ENCODE measurements at regions not wholly inside any gene's neighbourhood (a gene's known extent, or its start where the extent isn't known, plus 50 kb on each side); places are given as distances from the start of the nearest gene placed in this dataset.

- Histone ChIP-seq H3K4me1 (ENCODE audit: insufficient read depth, insufficient read length) (peaks cover 3% of the 10 kb centered on the region), H3K9me3 (ENCODE audit: insufficient read depth, low read length) (no peaks in the 10 kb centered on the region), H3K4me3 (ENCODE audit: insufficient read length, low read depth) (no peak overlapping the region), H3K9ac (ENCODE audit: insufficient read length, low read depth) (no peak overlapping the region), H3K36me3 (ENCODE audit: insufficient read depth, insufficient read length, low read length) (no peaks in the 10 kb centered on the region), H3K27me3 (ENCODE audit: insufficient read depth, insufficient read length) (no peaks in the 10 kb centered on the region)
- DNase-seq (ENCODE audit: low read depth, low spot score): no peak
- no peak for TF ChIP-seq SUZ12 (IDR thresholded peaks at IDR 0.05; ENCODE audit: extremely low read depth, insufficient read depth, insufficient read length)
- TF ChIP-seq YY1 (IDR thresholded peaks at IDR 0.05; ENCODE audit: insufficient read depth, insufficient read length): no peak
- no peak for TF ChIP-seq ZNF274 (IDR thresholded peaks at IDR 0.05; ENCODE audit: low read depth, low read length)
These were observed 74.6 kb downstream of the ADM start for GRCh38 chr11:10379426-10379825.

- H3K27me3 ChIP-seq (ENCODE audit: insufficient read depth, insufficient read length): no peaks in the 10 kb centered on the region
- H3K9ac ChIP-seq (ENCODE audit: insufficient read length, low read depth): no peak overlapping the region
- no peak for DNase-seq (ENCODE audit: low read depth, low spot score)
These were observed 75.0 kb upstream of the AMPD3 start for GRCh38 chr11:10379871-10380568.

GRCh38 chr11:10380921-10381320 is 74.1 kb upstream of the AMPD3 start:
- H3K27me3 ChIP-seq (ENCODE audit: insufficient read depth, insufficient read length): no peaks in the 10 kb centered on the region
- no peak overlapping the region for H3K9ac ChIP-seq (ENCODE audit: insufficient read length, low read depth)
- TF ChIP-seq YY1 (IDR thresholded peaks at IDR 0.05; ENCODE audit: insufficient read depth, insufficient read length) (no peak), ZNF274 (IDR thresholded peaks at IDR 0.05; ENCODE audit: low read depth, low read length) (no peak), SUZ12 (IDR thresholded peaks at IDR 0.05; ENCODE audit: extremely low read depth, insufficient read depth, insufficient read length) (no peak)
- H3K9me3 ChIP-seq (ENCODE audit: insufficient read depth, low read length): no peaks in the 10 kb centered on the region
- DNase-seq (ENCODE audit: low read depth, low spot score): no peak
- no peak overlapping the region for H3K4me3 ChIP-seq (ENCODE audit: insufficient read length, low read depth)
- no peaks in the 10 kb centered on the region for H3K36me3 ChIP-seq (ENCODE audit: insufficient read depth, insufficient read length, low read length)
- peaks cover 3% of the 10 kb centered on the region for H3K4me1 ChIP-seq (ENCODE audit: insufficient read depth, insufficient read length)

More at GRCh38 chr11:10379871-10380568, 75.0 kb upstream of the AMPD3 start:
- Histone ChIP-seq H3K36me3 (ENCODE audit: insufficient read depth, insufficient read length, low read length) (no peaks in the 10 kb centered on the region), H3K4me1 (ENCODE audit: insufficient read depth, insufficient read length) (peaks cover 3% of the 10 kb centered on the region), H3K4me3 (ENCODE audit: insufficient read length, low read depth) (no peak overlapping the region), H3K9me3 (ENCODE audit: insufficient read depth, low read length) (no peaks in the 10 kb centered on the region)
- no peak for TF ChIP-seq SUZ12 (IDR thresholded peaks at IDR 0.05; ENCODE audit: extremely low read depth, insufficient read depth, insufficient read length)
- no peak for TF ChIP-seq ZNF274 (IDR thresholded peaks at IDR 0.05; ENCODE audit: low read depth, low read length)
- no peak for TF ChIP-seq YY1 (IDR thresholded peaks at IDR 0.05; ENCODE audit: insufficient read depth, insufficient read length)

- Histone ChIP-seq H3K9ac (ENCODE audit: insufficient read length, low read depth) (no peak overlapping the region), H3K27me3 (ENCODE audit: insufficient read depth, insufficient read length) (no peaks in the 10 kb centered on the region), H3K9me3 (ENCODE audit: insufficient read depth, low read length) (no peaks in the 10 kb centered on the region), H3K4me3 (ENCODE audit: insufficient read length, low read depth) (no peak overlapping the region), H3K36me3 (ENCODE audit: insufficient read depth, insufficient read length, low read length) (no peaks in the 10 kb centered on the region), H3K4me1 (ENCODE audit: insufficient read depth, insufficient read length) (peaks cover 3% of the 10 kb centered on the region)
- TF ChIP-seq ZNF274 (IDR thresholded peaks at IDR 0.05; ENCODE audit: low read depth, low read length) (no peak), YY1 (IDR thresholded peaks at IDR 0.05; ENCODE audit: insufficient read depth, insufficient read length) (no peak), SUZ12 (IDR thresholded peaks at IDR 0.05; ENCODE audit: extremely low read depth, insufficient read depth, insufficient read length) (no peak)
- DNase-seq (ENCODE audit: low read depth, low spot score): no peak
These were observed 73.3 kb upstream of the AMPD3 start for GRCh38 chr11:10381736-10382135.

GRCh38 chr11:10382518-10382917 is 72.5 kb upstream of the AMPD3 start:
- Histone ChIP-seq H3K36me3 (ENCODE audit: insufficient read depth, insufficient read length, low read length) (no peaks in the 10 kb centered on the region), H3K4me3 (ENCODE audit: insufficient read length, low read depth) (no peak overlapping the region), H3K27me3 (ENCODE audit: insufficient read depth, insufficient read length) (no peaks in the 10 kb centered on the region), H3K4me1 (ENCODE audit: insufficient read depth, insufficient read length) (peaks cover 3% of the 10 kb centered on the region), H3K9ac (ENCODE audit: insufficient read length, low read depth) (no peak overlapping the region), H3K9me3 (ENCODE audit: insufficient read depth, low read length) (no peaks in the 10 kb centered on the region)
- TF ChIP-seq ZNF274 (IDR thresholded peaks at IDR 0.05; ENCODE audit: low read depth, low read length) (no peak), YY1 (IDR thresholded peaks at IDR 0.05; ENCODE audit: insufficient read depth, insufficient read length) (no peak), SUZ12 (IDR thresholded peaks at IDR 0.05; ENCODE audit: extremely low read depth, insufficient read depth, insufficient read length) (no peak)
- DNase-seq (ENCODE audit: low read depth, low spot score): peak; percentile 25

- H3K4me3 ChIP-seq (ENCODE audit: insufficient read length, low read depth): no peak overlapping the region
- peaks cover 6% of the 10 kb centered on the region; the same call in 1 of the 2 replicates for H3K9me3 ChIP-seq (ENCODE audit: insufficient read depth, low read length)
- H3K27me3 ChIP-seq (ENCODE audit: insufficient read depth, insufficient read length): no peaks in the 10 kb centered on the region
- no peaks in the 10 kb centered on the region for H3K36me3 ChIP-seq (ENCODE audit: insufficient read depth, insufficient read length, low read length)
- TF ChIP-seq ZNF274 (IDR thresholded peaks at IDR 0.05; ENCODE audit: low read depth, low read length) (no peak), SUZ12 (IDR thresholded peaks at IDR 0.05; ENCODE audit: extremely low read depth, insufficient read depth, insufficient read length) (no peak), YY1 (IDR thresholded peaks at IDR 0.05; ENCODE audit: insufficient read depth, insufficient read length) (no peak)
- H3K4me1 ChIP-seq (ENCODE audit: insufficient read depth, insufficient read length): no peaks in the 10 kb centered on the region
- DNase-seq (ENCODE audit: low read depth, low spot score): no peak
- H3K9ac ChIP-seq (ENCODE audit: insufficient read length, low read depth): no peak overlapping the region
These were observed 69.4 kb upstream of the AMPD3 start for GRCh38 chr11:10385696-10386095.

GRCh38 chr11:10386361-10386760 is 68.7 kb upstream of the AMPD3 start:
- Histone ChIP-seq H3K4me1 (ENCODE audit: insufficient read depth, insufficient read length) (no peaks in the 10 kb centered on the region), H3K9ac (ENCODE audit: insufficient read length, low read depth) (no peak overlapping the region)

More at GRCh38 chr11:10386361-10386760, 68.7 kb upstream of the AMPD3 start:
- peaks cover 8% of the 10 kb centered on the region; the same call in 1 of the 2 replicates for H3K9me3 ChIP-seq (ENCODE audit: insufficient read depth, low read length)
- no peak for DNase-seq (ENCODE audit: low read depth, low spot score)
- no peaks in the 10 kb centered on the region for H3K36me3 ChIP-seq (ENCODE audit: insufficient read depth, insufficient read length, low read length)
- TF ChIP-seq SUZ12 (IDR thresholded peaks at IDR 0.05; ENCODE audit: extremely low read depth, insufficient read depth, insufficient read length) (no peak), YY1 (IDR thresholded peaks at IDR 0.05; ENCODE audit: insufficient read depth, insufficient read length) (no peak), ZNF274 (IDR thresholded peaks at IDR 0.05; ENCODE audit: low read depth, low read length) (no peak)
- no peak overlapping the region for H3K4me3 ChIP-seq (ENCODE audit: insufficient read length, low read depth)
- H3K27me3 ChIP-seq (ENCODE audit: insufficient read depth, insufficient read length): no peaks in the 10 kb centered on the region
